OCI-LY7 (cell line): ENCODE measurements at regions not wholly inside any gene's neighbourhood (a gene's known extent, or its start where the extent isn't known, plus 50 kb on each side); places are given as distances from the start of the nearest gene placed in this dataset.

ENCODE experiments used
- BruUV-seq: library from RNA; stranded (reverse); fragments of 400-500 nt; replicated peaks from 2 replicates; lab custom pipeline; 2021; lab: Mats Ljungman, UMichigan
- CTCF ChIA-PET: fragments of 300-600 bp; sonication (Branson Sonifier 250); formaldehyde crosslinking; loops from one replicate; lab custom pipeline; 2022; ENCODE audit warnings: antibody characterized with exemption; ENCODE audit not compliant: unreplicated experiment; lab: Charles Lee
- POLR2A ChIA-PET: fragments of 300-600 bp; sonication (Branson Sonifier 250); formaldehyde crosslinking; loops from one replicate; lab custom pipeline; 2022; ENCODE audit warnings: antibody characterized with exemption; lab: Charles Lee
- DNase-seq: peaks from one replicate; pipeline ENCODE4 v3.0.0-alpha.2; 2015; ENCODE audit warnings: low spot score
- H2AFZ ChIP-seq: fragments of 200-600 bp; sonication (generic), shearing (Covaris generic); 2 replicates; pipeline ENCODE4 v1.6.1; 2014; ENCODE audit warnings: mild to moderate bottlenecking, antibody characterized with exemption, low read length, moderate library complexity
- H3K27ac ChIP-seq: fragments of 200-600 bp; sonication (generic); 2 replicates; pipeline ENCODE4 v1.5.1; 2014; ENCODE audit warnings: mixed run types, low read depth, mild to moderate bottlenecking, moderate library complexity, low read length, inconsistent platforms; ENCODE audit not compliant: poor library complexity, severe bottlenecking
- H3K36me3 ChIP-seq: fragments of 200-600 bp; sonication (generic); 2 replicates; pipeline ENCODE4 v1.6.1; 2014; ENCODE audit warnings: mild to moderate bottlenecking, antibody characterized with exemption, low read length, moderate library complexity, mixed read lengths; ENCODE audit not compliant: insufficient read depth
- H3K4me1 ChIP-seq: fragments of 200-600 bp; sonication (generic); 2 replicates; pipeline ENCODE4 v1.5.1; 2014; ENCODE audit warnings: mild to moderate bottlenecking, low read length; ENCODE audit not compliant: insufficient read depth, poor library complexity, severe bottlenecking
- H3K4me2 ChIP-seq: fragments of 200-600 bp; sonication (generic); 2 replicates; pipeline ENCODE4 v1.6.1; 2014; ENCODE audit warnings: mild to moderate bottlenecking, low read length
- H3K4me3 ChIP-seq: fragments of 200-600 bp; sonication (generic); 2 replicates; pipeline ENCODE4 v1.5.1; 2014; ENCODE audit warnings: mild to moderate bottlenecking, low read depth, low read length; ENCODE audit not compliant: poor library complexity, severe bottlenecking
- H3K79me2 ChIP-seq: fragments of 200-600 bp; sonication (generic); 2 replicates; pipeline ENCODE4 v1.6.1; 2016; ENCODE audit warnings: low read depth, mild to moderate bottlenecking, low read length, moderate library complexity, mixed read lengths; ENCODE audit not compliant: insufficient read depth
- H3K9me2 ChIP-seq: fragments of 200-600 bp; sonication (generic); 2 replicates; pipeline ENCODE4 v1.6.1; 2016; ENCODE audit warnings: mild to moderate bottlenecking, low read length, mixed read lengths; ENCODE audit not compliant: insufficient read depth
- H3K9me3 ChIP-seq: fragments of 200-600 bp; sonication (generic); 2 replicates; pipeline ENCODE4 v1.6.1; 2014; ENCODE audit warnings: mild to moderate bottlenecking, mixed run types, low read length, mixed read lengths
- H4K20me1 ChIP-seq: fragments of 200-600 bp; sonication (generic); 2 replicates; pipeline ENCODE4 v1.6.1; 2014; ENCODE audit warnings: mild to moderate bottlenecking, antibody characterized with exemption, low read length, moderate library complexity, mixed read lengths; ENCODE audit not compliant: insufficient read depth
- CTCF ChIP-seq: fragments of 200-600 bp; sonication (generic); conservative IDR thresholded peaks from 2 replicates; pipeline ENCODE4 v1.5.1; 2014; ENCODE audit warnings: mild to moderate bottlenecking, antibody characterized with exemption, low read length, moderate library complexity, mixed read lengths
- EZH2phosphoT487 ChIP-seq: fragments of 200-600 bp; sonication (generic); IDR thresholded peaks from 2 replicates; pipeline ENCODE4 v1.6.1; 2018; ENCODE audit warnings: low read depth, borderline replicate concordance, mild to moderate bottlenecking, mixed run types, antibody characterized with exemption, low read length, moderate library complexity, mixed read lengths
- intact Hi-C: fragments of 100-400 bp; cut with micrococcal nuclease; formaldehyde crosslinking; loops from one replicate; pipeline ENCODE4 v1.10.0; 2022; ENCODE audit not compliant: unreplicated experiment

GRCh38 chr20:55095745-55096400 is 620.5 kb downstream of the DOK5 start:
- intact Hi-C loops, result no loop called here
- TF ChIP-seq CTCF (no peak), EZH2phosphoT487 (no peak)
- CTCF ChIA-PET, result no interaction called here

GRCh38 chr20:55094353-55094861 is 619.0 kb downstream of the DOK5 start:
- Histone ChIP-seq H4K20me1 (no peaks in the 10 kb centered on the region), H3K4me2 (no peak overlapping the region), H3K9me2 (no peaks in the 10 kb centered on the region), H3K4me1 (no peaks in the 10 kb centered on the region), H3K9me3 (no peaks in the 10 kb centered on the region), H3K36me3 (no peaks in the 10 kb centered on the region), H2AFZ (no peak overlapping the region), H3K27ac (no peak overlapping the region), H3K4me3 (no peak overlapping the region), H3K79me2 (no peaks in the 10 kb centered on the region)
- intact Hi-C loops, result no loop called here
- ChIA-PET POLR2A (interaction anchor here (0.6 kb wide), 1 partner anchor 208 kb away, joined by 4 read pairs; no protein-coding TSS in a partner anchor), CTCF (no interaction called here)
- no peak for DNase-seq
- no TSS peak for BruUV-seq
- no peak for TF ChIP-seq EZH2phosphoT487
- no peak for TF ChIP-seq CTCF

More at GRCh38 chr20:55095745-55096400, 620.5 kb downstream of the DOK5 start:
- no peaks in the 10 kb centered on the region for H3K9me3 ChIP-seq
- no peak overlapping the region for H3K27ac ChIP-seq
- no peaks in the 10 kb centered on the region for H3K9me2 ChIP-seq
- no peaks in the 10 kb centered on the region for H3K4me1 ChIP-seq
- H3K36me3 ChIP-seq, result no peaks in the 10 kb centered on the region
- POLR2A ChIA-PET, result interaction anchor here (0.6 to 0.8 kb wide), 2 partner anchors 102 to 1438 kb away, joined by 3 to 4 read pairs; no protein-coding TSS in a partner anchor
- BruUV-seq, result no TSS peak
- DNase-seq, result no peak
- no peak overlapping the region for H2AFZ ChIP-seq
- no peaks in the 10 kb centered on the region for H4K20me1 ChIP-seq
- no peaks in the 10 kb centered on the region for H3K79me2 ChIP-seq
- H3K4me2 ChIP-seq, result no peak overlapping the region
- no peak overlapping the region for H3K4me3 ChIP-seq

GRCh38 chr20:55090286-55090685 is 614.9 kb downstream of the DOK5 start:
- Histone ChIP-seq H4K20me1 (no peaks in the 10 kb centered on the region), H3K27ac (no peak overlapping the region), H3K4me3 (no peak overlapping the region), H3K4me1 (no peaks in the 10 kb centered on the region), H3K36me3 (no peaks in the 10 kb centered on the region), H3K4me2 (no peak overlapping the region), H2AFZ (no peak overlapping the region), H3K9me3 (no peaks in the 10 kb centered on the region), H3K9me2 (no peaks in the 10 kb centered on the region), H3K79me2 (no peaks in the 10 kb centered on the region)
- BruUV-seq, result no TSS peak
- DNase-seq, result no peak
- ChIA-PET POLR2A (no interaction called here), CTCF (no interaction called here)
- intact Hi-C loops, result no loop called here
- TF ChIP-seq EZH2phosphoT487 (no peak), CTCF (no peak)
